CD1c-positive myeloid dendritic cell (primary cell): ENCODE measurements at regions not wholly inside any gene's neighbourhood (a gene's known extent, or its start where the extent isn't known, plus 50 kb on each side); places are given as distances from the start of the nearest gene placed in this dataset.
"Not testable (repeated sequence)": the region's sequence is repeated elsewhere in the genome, so short reads cannot be mapped to it uniquely, and the experiment has no call there.

Source experiments
- DNase-seq: peaks from one replicate; pipeline ENCODE4 v3.0.0-alpha.2; 2016; ENCODE audit errors: extremely low spot score

DNA sequence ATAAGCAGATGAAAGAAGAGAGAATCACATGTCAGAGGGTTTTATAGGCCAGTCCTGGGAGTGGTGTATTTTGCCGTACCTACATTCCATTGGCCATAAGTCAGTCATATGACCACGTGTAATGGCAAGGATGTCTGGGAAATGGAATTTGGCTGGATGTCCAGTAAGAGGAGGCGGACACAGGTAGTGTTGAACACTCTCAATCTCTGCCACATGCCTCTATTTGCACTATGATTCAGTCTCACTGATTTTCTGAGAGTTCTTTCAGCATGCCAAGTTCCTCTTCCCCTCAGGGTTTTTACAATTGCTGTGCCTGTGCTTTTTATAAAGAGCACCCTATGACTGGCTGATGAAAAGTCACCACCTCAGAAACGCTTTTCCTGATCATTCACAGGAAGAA is 164.2 kb upstream of the GPR101 start:
- no peak for DNase-seq

- no peak for DNase-seq
Measured at GRCh38 chrX:137195991-137196390, 162.2 kb upstream of the GPR101 start.

GRCh38 chrX:137195296-137195695 is 161.5 kb upstream of the GPR101 start:
- no peak for DNase-seq

DNA sequence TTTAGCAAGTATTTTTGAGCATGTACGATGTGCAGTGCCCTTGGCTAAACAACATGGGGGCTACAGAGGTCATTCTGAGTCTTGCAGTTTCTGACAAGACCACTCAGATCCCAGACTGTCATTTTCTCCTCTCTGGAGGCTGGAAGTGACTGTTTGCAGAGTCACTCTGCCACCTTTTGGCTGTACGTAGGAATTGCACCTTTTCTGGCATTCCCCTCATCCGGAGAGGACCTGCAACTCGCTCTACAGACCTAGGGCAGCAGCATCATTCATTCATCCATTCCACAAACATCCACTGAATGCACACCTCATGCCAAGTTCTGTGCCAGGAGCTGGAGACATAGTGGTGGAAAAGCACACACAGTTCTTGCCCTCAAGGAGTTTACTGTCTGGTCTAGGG is 160.4 kb upstream of the GPR101 start:
- DNase-seq = peak; percentile 1

- no peak for DNase-seq
Measured at GRCh38 chrX:137187540-137187939, 153.7 kb upstream of the GPR101 start.

DNA sequence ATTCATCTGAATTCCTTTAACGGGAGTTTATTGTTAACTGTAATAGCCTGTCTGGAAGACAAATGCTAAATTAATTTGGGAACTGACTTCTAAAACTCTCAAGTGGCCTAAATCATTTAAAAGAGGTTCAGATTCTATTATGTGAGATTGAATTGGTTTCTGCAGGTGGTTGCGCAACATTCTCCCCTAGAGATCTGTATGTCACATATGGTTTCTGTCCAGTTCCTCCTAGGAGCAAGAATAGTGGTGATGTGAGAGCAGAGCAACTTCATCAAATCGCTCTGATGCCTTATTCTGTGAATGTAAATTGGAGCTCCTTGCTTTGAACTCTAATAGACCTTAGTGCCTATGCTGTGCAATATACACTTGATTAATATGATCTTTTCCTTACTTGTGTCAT is 144.6 kb upstream of the GPR101 start:
- no peak for DNase-seq

DNA sequence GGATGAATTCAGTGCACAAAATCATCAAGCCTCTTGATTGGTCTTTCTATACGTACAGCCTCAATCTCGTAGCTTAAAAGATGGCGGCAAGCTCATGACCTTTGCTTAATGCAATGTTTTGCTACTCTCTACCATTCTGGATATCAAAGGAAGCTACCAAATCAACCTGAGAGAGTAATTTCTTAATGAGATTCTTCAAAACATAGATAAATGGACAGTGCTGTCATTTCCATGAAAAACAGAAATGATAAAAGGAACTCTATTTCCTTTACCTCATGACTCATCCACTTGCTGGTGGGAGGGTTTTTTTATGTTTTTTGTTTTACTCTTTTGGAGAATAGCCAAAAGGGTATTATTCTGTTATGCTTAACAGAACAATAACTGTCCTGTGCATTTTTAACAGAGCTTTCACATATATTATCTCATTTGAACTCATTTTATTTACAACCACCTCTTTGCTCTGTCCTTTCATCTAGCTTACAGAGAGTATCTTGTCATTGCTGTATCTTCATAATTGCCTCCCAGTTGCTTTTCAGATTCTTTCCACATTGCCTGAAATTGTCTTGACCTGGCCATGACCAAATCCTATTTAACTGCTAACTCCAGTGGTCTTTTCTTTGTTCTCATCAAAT is 138.6 kb upstream of the GPR101 start:
- DNase-seq = no peak

GRCh38 chrX:137171626-137172025 is 137.8 kb upstream of the GPR101 start:
- no peak for DNase-seq

GRCh38 chrX:137166591-137166990 is 132.8 kb upstream of the GPR101 start:
- no peak for DNase-seq

- DNase-seq = no peak
Measured at GRCh38 chrX:137164329-137164728, 130.5 kb upstream of the GPR101 start.

DNA sequence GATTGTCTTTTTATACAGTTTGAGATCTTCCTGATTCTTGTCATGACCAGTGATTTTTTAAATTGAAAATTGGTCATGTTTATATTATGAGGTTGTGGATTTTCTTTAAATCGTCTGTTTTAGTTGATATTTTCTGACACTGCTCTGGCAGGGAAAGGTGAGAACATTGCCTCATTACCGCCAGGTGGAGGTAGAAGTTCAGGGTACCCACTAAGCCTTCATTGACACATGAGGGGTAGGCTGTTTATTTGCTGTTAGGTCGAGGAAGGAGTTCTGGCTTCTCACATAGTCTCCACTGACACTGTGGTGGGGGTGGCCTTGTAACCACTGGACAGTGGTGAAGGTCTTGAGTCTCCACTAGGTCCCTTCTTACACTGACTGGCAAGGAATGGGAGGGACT is 117.6 kb upstream of the GPR101 start:
- no peak for DNase-seq

- DNase-seq = no peak
Measured at GRCh38 chrX:137143864-137144263, 110.1 kb upstream of the GPR101 start.

DNA sequence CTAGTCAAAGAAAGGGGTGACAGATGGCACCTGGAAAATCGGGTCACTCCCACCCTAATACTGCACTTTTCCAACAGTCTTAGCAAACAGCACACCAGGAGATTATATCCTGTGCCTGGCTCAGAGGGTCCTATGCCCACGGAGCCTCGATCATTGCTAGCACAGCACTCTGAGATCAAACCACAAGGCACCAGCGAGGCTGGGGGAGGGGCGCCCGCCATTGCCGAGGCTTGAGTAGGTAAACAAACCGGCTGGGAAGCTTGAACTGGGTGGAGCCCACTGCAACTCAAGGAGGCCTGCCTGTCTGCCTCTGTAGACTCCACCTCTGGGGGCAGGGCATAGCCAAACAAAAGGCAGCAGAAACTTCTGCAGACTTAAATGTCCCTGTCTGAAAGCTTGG is 88.9 kb upstream of the GPR101 start:
- not testable (repeated sequence) for DNase-seq

DNA sequence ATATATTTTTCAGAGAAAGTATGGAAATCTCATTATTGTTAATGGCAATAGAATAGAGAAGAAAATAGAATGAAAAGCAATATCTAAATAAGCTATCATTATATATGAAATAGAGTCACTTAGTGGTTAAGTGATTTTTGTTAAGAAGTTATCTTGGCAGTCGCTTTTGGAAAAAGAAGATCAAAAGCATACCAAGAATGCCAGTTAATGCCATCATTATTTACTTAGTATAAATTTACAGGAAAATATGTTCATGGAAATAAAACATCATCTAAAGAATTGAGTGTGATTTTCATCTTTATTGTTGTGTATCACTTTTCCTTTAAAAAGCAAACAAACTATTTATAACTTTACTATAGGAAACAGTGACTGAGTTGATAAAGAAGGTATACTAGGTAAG is 85.3 kb upstream of the GPR101 start:
- no peak for DNase-seq

DNA sequence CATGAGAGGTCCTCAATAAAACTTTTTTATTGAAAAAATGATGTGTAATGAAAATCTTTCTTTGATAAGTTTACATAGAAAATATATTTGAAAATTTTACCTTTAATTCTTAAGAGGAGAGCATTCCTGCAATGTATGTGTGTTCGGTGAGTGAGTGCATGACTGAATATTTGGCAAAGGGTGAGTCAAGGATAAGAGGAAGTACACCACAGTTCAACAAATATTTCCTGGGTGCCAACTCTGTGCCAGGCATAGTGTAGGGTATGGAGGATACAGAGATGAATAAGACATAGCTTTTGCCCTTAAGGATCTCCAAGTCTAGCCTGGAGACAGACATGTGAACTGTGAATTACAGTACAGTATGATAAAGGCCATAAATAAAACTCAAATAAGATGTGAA is 84.7 kb upstream of the GPR101 start:
- DNase-seq = no peak

- DNase-seq = no peak
Measured at GRCh38 chrX:137118136-137118535, 84.3 kb upstream of the GPR101 start.

- not testable (repeated sequence) for DNase-seq
Measured at GRCh38 chrX:137107877-137108276, 74.1 kb upstream of the GPR101 start.

GRCh38 chrX:137101273-137101990 is 67.6 kb upstream of the GPR101 start:
- DNase-seq = no peak
